GM18868 (cell line): ENCODE measurements at regions not wholly inside any gene's neighbourhood (a gene's known extent, or its start where the extent isn't known, plus 50 kb on each side); places are given as distances from the start of the nearest gene placed in this dataset.

ENCODE experiments used
- ATAC-seq: cut with Tn5 transposase; IDR thresholded peaks from one replicate; pipeline ENCODE4 v1.9.1; 2021; ENCODE audit warnings: mild to moderate bottlenecking, moderate library complexity; ENCODE audit not compliant: unreplicated experiment

DNA sequence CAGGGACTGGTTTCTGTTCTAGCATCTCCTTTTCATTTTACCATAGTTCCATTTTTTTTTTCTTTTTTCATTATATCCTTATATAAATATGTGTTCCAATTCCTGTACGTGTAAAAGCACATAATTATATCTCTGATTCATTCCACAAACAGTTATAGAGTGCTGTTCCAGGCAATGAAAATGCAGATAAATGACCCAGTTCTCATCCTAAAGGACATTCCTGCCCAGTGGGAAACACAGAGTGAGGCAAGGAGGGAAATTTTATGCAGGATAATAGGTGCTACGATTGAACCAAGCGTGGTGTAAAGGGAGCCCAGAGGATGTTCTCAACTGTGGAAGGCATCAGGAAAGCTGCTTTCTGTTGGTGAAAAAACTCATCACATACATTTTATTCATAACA lies 408.1 kb downstream of the GATA3 start:
- no peak for ATAC-seq

DNA sequence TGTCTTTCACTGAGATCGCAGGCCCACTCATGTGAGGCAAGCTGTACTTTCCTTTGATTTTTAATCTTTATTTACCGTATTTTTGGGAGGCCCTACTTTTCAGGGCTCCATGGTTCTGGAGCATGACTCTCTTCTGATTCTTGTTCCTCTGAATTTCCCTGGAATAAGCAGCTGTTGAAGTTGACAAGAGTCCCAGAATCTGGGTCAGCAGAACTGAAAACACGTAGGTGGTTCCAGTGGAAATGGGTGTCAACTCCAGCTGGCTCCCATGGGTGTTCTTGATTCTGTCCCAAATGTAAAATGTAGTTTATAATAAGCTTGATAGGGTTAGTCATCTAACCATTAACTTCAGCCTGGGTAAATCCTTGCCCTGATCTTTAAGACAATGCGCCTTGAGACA lies 409.4 kb downstream of the GATA3 start:
- ATAC-seq = no peak

DNA sequence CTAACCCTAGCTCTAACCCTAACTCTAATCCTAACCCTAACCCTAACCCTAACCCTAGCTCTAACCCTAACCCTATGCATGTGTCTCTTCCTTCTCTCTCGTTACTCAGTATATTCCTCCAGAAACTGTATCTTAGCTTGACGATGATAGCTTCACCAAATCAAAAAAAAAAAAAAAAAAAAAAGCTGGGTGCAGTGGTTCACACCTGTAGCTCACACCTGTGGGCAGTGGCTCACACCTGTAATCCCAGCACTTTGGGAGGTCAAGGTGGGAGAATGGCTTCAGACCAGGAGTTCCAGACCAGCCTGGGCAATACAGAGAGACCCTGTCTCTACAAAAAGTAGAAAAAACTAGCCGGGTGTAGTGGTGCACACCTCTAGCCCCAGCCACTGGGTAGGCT lies 414.0 kb downstream of the GATA3 start:
- ATAC-seq = no peak

DNA sequence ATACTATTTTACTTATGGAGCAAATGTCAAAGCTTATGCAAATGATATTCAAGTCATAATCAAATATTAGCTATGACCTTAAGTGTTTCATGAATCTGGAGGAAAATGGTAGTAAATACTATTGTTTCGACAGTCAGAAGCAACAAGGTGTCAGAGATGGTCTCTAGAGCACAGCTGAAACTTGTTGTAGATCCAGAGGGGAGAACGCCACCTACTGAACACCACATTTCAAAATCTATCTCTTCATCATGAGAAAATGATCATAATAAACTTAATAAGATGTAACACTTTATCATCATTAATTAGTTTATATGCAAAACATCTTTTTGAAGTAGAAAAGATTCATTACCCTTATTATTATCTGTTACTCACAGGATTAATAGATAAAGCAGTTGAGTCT lies 418.7 kb downstream of the GATA3 start:
- ATAC-seq = no peak

DNA sequence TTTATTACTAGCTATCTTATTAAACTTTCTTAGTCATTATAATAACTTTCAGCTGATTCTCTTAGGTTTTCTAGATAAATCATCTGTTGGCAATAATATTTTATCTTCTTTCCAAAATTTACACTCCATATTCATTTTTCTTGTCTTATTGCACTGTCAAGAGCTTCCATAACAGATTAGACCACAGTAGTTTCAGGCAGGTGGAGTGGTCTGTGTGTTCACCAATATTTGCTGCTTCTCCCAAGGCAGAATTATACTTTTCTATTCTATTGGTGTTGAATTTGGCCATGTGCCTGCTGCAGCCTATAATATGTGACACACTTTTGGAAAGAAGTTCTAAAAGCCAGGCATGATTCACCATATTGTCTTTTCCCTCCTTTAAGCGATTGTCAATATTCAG lies 422.8 kb downstream of the GATA3 start:
- no peak for ATAC-seq

DNA sequence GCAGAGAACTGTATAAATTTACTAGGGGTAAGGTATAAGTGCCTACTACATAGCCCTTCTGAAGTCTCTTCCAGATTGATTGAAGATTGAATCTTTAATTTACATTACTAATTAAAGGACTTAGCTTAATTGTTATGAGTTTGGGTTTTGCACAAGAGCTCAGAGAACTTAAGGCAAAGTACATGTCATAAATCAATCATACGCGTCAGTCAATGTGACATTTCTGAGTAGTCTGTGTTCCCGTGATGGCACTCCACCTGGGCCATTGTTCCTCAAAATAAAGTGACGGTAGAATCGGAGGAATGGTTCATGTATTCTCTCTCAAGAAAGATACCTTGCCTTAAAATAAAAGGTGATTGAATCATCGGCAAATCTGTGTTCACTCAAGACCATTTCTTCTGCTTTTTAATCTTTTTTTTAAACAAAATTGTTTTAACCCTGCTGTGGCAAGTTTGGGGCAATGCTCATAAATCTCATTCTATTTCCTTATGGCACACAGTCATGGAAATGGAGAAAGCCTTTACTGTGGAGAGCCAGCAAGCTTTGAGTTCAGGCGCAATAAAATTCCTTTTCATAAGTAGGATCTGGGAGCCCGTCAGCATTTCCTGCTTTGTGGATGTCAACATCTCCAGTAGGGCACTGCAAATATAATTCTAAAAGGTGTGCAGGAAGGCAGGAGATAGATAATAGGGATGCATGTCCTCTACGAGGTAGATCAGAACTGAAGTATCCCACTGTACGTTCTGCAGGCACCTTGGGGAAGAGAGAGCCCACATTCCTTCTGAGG lies 427.4 kb downstream of the GATA3 start:
- no peak for ATAC-seq

DNA sequence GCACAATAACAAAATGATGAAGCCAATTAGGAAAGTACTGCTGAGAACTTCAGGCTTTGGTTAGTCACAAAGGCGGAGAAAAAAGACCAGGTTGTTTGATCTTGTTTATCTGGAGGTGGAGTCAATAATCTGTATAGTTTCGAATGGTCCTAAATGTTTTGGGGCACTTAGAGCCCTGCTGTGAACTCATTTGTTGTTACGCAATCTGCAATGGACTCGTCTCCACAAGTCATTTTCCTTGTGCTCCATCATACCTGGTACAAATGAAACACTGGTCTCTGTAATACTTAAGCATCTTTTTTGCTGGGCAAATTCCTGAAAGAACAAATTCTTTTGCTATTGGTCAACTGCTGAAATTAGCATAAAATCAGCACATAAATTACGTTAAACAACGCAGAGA lies 430.5 kb downstream of the GATA3 start:
- ATAC-seq = no peak

DNA sequence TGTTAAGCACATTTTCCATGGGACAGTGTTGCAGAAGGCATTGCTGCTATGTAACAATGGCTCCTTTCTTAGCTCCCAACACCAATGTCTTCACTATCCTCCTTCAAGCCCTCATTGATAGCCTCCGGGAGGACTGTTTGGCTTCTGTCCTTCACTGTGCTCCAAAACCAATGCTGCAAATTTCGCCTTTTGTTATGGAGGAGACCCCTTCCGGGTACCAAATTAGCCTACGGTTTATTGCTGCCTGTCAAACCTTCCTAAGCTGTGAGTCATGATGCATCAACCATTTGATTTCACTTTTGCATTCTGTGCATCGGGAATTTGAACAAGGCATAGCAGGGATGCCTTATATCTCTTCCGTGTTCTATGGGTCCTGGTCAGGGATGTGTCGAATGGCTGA lies 432.9 kb downstream of the GATA3 start:
- ATAC-seq = no peak

DNA sequence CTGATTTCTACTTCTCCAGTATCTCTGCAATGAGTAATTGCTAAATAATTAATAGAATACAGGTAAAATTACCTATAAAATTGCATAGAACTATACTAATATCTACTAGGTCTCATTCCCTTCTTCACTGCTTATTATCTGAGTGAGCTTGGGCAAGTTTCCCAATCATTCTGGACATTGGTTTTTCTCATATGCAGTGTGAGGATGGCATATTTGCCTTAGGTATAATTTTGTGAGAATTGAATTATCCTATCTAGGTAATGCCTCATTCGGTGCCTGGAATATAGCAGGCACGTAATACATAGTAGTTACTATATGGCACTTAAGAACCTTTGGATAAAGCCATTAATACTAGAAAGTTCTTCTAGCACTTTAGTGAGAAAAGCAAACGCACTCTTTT lies 434.7 kb downstream of the GATA3 start:
- no peak for ATAC-seq

DNA sequence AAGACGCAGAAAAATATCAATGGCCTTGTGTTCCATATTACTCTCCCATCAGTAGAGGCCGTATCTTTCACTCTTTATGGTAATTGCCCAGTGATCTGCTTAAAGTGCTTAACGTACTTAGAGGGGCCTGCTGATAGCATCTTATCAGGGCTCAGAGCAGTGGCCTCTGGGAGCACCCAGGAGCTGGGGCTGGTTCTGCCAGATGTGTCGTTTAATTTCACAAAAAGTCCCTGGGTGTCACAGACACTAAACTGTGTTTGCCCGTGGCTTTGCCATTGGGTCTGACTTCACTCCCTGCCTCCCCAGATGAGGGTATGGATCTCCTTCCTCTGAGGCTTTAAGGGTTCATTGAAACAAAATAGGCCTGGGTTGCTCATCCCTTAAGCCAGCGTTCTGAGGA lies 435.3 kb downstream of the GATA3 start:
- no peak for ATAC-seq

DNA sequence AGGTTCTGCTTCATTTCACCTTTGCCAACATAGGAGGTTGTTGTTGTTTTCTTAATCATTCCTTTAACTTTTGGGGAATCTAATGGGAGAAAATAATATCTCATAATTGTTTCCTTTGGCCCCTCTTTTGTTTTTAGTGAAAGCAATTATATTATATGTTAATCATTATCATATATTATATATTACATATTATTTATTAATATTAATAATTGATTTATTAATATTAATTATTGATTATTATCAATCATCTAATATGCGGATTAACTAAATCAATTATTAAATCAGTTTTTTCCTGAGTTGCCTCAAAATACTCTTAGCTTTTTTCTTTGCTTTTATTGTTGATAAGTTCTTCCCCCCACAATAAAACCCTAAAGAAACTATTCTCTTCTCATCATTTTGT lies 443.8 kb downstream of the GATA3 start:
- ATAC-seq = no peak

DNA sequence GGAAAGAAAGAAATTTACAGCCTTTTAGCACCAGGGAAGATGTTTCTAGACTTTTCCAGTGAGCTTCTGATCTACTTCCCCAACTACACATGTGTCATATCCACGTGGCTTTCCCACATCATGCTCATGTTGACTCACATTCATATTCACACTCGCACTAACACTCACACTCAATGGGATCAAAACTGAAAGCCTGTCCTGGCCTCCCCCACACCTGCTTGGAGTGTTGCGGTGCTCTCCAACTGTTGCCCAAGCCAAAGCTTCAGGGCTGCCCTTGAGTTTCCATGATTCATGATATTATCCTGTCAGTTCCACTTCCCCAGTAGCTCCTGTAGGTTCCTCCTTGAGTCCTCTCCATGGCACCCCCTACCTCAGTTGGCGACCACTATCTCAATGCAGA lies 444.4 kb downstream of the GATA3 start:
- no peak for ATAC-seq

DNA sequence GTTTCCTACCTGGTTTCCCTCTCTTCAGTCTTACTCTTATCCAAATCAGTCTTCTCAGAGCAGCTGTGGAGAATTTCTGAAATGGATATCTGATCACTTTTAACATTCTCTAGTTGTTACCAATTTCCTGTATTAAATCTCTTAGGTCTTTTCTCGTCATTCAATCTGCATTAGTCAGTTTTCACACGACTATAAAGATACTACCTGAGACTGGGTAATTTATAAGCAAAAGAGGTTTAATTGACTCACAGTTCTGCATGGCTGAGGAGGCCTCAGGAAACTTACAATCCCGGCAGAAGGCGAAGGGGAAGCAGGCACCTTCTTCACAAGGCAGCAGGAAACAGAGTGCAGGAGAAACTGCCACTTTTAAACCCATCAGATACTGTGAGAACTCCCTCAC lies 444.8 kb downstream of the GATA3 start:
- ATAC-seq = no peak

DNA sequence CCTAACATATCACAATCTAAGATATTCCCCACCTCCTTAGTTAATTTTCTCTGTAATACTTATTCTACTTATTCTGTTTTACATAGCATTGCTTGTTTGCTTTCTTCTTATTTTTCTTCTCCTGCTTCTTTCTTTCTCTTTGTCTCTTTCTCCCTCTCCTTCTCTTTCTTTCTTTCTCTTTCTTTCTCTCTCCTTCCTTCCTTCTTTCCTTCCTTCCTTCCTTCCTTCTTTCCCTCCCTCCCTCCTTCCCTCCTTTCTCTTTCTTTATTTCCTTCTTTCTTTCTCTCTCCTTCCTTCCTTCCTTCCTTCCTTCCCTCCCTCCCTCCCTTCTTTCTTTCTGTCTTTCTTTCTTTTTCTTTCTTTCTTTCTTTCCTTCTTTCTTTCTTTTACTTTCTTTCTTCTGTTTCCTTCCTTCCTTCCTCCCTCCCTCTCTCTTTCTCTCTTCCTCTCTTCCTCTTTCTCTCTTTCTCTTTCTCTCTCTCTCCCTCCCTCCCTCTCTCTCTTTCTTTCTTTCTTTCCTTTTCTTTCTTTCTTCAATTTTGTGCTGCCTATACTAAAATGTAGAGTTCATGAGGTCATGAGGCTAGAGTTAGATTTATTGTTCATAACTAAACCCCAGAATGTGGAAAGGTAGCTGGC lies 445.4 kb downstream of the GATA3 start:
- ATAC-seq = no peak

DNA sequence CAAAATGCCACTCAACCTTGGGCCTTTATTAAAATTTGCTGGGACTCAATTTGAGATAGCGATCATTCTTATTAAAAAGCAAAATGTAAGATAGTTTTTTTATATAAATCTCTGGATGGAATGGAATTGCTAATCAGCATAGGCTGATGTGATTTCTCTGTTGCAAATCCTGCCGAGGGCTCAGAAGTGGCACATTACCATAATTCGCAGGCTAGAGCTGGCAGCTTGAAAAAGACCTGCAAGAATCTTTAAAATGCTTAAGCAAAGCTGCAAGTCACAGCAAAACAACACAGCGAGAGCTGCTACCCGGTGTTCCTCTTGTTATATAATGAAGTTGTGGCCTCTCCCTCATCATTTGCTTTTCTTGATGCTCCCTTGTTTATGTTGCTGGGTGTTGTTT lies 448.1 kb downstream of the GATA3 start:
- ATAC-seq = no peak

DNA sequence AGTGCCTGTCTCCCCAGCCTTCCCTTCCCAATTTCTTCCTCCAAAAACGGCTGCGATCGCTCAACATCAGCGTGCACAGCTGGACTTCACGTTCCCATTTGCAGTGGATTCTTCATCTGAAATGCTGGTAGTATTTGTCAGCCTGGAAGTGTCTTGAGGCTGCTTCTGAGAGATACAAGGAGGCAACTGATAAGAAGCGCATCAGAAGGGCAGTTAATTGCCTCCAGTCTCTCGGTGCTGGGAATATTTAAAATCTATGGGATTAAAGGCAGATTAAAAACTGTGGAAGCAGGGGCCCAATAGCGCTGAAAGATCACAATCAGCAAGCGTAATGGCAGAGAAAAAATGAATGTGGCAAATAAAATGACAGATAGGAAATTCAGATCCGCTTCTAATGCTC lies 450.0 kb downstream of the GATA3 start:
- no peak for ATAC-seq

DNA sequence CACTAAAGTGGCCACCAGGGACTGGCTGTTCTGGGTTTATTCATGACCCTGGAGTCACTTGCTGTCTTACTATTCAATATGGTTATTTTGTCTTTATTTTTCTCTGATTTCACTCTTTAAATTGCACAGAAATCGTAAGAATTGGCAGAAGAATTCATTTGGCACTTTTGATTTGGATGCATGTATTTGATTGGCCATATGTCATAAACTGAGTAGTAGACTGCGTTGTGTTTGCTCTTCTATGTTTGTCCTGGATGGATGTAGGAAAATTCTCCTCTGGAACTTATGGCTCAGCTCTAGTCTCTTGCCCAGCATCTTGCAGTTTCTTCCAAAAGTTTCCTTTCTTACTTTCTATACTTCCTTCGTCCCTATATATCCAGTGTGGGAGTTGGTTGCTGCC lies 452.7 kb downstream of the GATA3 start:
- no peak for ATAC-seq

DNA sequence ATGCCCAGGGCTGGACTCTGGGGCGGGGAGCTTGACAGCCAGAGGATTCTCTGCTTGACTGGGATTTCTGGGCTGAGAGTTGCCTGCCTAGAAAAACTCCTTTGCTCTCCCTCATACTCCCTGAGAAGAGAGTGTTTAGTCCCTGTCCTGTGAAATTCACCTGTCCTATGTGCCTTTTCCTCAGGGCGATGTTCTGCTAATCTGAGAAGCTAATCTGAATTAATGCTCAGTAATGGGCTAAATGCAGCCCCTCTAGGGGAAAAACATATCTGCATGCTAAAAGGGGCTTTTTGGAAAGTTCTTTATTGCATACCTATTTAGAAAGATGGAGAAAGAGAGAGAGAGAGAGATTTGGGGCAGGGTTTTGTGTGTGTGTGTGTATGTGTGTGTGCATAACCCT lies 454.4 kb downstream of the GATA3 start:
- no peak for ATAC-seq

DNA sequence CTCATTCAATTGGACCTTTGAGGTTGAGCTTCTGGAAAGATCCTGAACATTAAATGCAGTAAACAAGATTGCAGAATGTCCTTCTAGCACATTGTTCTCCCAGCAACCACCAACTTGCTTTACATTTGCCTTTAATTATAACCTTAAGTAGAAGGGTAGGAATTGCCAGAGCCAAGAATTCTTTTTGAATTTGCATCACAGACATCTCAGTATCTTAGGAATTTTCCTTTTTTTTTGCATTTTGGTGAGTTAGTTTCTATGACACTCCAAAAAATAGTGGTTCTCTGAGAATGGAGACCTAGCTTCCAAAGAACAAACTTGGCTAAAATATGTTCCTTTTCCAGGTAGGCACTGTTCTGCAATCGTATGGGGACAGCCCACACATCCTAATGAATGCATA lies 456.0 kb downstream of the GATA3 start:
- no peak for ATAC-seq

DNA sequence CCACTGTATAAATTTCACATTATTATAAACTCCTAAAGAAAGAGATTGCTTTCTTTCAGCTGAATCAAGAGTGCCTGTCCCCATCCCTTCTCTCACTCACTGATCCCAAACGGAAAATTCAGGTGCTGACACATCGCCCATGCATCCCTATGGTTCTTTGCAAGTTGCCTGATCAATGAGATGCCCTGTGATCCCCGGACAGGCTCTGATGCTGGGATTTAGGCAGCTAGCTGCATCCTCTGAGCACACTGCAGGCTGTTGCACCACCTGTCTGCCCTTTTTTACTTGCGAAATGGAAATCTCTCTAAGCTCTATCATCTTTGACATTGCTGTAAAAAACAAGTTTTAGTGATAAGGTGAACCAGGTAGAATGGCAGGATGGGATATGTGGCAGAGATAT lies 456.5 kb downstream of the GATA3 start:
- no peak for ATAC-seq

DNA sequence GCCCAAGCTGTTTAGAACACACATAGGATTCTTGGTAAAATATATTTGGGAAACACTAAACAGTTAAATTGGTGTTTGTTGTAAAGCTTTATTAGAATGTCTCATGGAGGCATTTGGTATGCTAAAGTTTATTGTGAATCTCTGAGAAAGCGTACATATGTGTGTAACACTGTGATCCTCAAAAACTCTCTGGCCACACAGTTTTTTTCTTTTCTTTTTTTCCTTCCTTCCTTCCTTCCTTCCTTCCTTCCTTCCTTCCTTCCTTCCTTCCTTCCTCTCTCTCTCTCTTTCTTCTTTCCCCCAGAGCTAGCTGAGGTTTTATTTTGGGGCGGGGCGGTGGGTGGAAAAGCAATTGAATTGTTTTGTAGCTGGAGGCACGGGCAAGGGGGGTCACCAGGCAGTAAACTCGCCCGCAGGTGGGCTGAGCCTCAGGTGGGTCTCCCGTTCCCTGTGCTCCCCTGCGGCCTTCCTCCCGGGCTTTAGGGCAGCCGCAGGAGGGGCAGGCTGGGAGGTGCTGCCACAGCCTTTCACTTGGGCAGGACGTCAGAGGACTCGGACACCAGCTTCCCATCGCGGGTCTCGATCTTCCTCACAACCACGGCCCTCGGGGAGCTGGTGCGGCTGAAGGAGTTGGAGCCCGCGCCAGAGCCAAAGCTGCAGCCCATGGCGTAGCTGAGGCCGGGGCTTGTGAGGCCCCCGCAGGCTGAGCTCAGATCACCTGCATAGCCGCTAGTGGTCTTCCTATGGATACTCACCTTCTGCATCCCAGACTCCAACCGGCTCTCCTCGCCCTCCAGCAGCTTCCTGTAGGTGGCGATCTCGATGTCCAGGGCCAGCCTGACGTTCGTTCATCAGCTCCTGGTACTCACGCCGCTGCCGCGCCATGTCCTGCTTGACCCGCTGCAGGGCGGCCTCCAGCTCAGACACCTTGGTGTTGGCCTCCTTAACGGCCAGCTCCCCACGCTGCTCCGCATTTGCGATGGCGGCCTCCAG lies 459.0 kb downstream of the GATA3 start:
- ATAC-seq = no peak

DNA sequence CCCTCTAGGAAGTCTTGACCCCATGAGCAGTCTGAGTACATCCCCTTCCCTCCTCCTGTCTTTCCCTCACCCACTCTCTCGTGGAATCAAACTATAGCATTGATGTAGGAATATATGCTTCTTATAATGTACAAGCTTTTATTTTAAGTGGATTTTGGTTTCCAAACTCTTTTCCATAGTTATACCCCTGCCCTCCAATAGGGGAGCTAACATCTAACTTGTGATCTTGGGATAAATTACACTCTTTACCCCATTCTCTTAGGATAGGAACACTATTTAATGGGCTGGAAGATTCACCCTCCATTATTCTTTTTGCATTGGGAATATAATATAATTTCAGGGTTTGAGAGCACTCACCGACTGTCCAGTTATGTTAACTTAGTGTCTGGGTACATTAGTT lies 465.9 kb downstream of the GATA3 start:
- ATAC-seq = no peak
